ENCODE measurements at regions not wholly inside any gene's neighbourhood (a gene's known extent, or its start where the extent isn't known, plus 50 kb on each side); places are given as distances from the start of the nearest gene placed in this dataset.

GRCh38 chr5:34504967-34505366 lies 151.2 kb upstream of the RAI14 start:
- H4K20me1 ChIP-seq (ENCODE audit: insufficient read depth, low read length) = no peaks in the 10 kb centered on the region
- no peak overlapping the region for H3K4me3 ChIP-seq (ENCODE audit: low read length)
- 0 out of 2 replicates have a peak, but pooled peaks cover 2% of the 10 kb centered on the region for H3K9me3 ChIP-seq (ENCODE audit: insufficient read depth, low read length)
- H3K9ac ChIP-seq (ENCODE audit: low read length) = no peak overlapping the region
- no peak overlapping the region for H2AFZ ChIP-seq (ENCODE audit: low read depth, low read length)
- TF ChIP-seq EZH2phosphoT487 (IDR thresholded peaks at IDR 0.05; ENCODE audit: low read depth) = no peak
- TF ChIP-seq CTCF (IDR thresholded peaks at IDR 0.05; ENCODE audit: low read depth, low read length) = no peak
- peaks cover 42% of the 10 kb centered on the region for H3K4me1 ChIP-seq (ENCODE audit: low read length)
- peaks cover 8% of the 10 kb centered on the region for H3K36me3 ChIP-seq (replicated peaks; ENCODE audit: low read depth, low read length)
- no peak overlapping the region for H3K4me2 ChIP-seq (ENCODE audit: low read length)
- no peaks in the 10 kb centered on the region for H3K79me2 ChIP-seq (ENCODE audit: low read length)
- no peaks in the 10 kb centered on the region for H3K27me3 ChIP-seq (ENCODE audit: low read depth, low read length)
- no peak overlapping the region for H3K27ac ChIP-seq (ENCODE audit: low read length)

GRCh38 chr5:34505731-34506130 lies 150.4 kb upstream of the RAI14 start:
- H3K9me3 ChIP-seq (ENCODE audit: insufficient read depth, low read length) = 0 out of 2 replicates have a peak, but pooled peaks cover 2% of the 10 kb centered on the region
- H3K9ac ChIP-seq (ENCODE audit: low read length) = no peak overlapping the region
- TF ChIP-seq EZH2phosphoT487 (IDR thresholded peaks at IDR 0.05; ENCODE audit: low read depth) = no peak
- TF ChIP-seq CTCF (IDR thresholded peaks at IDR 0.05; ENCODE audit: low read depth, low read length) = no peak
- H3K79me2 ChIP-seq (ENCODE audit: low read length) = no peaks in the 10 kb centered on the region
- peaks cover 8% of the 10 kb centered on the region for H3K36me3 ChIP-seq (replicated peaks; ENCODE audit: low read depth, low read length)
- no peak overlapping the region for H3K4me2 ChIP-seq (ENCODE audit: low read length)
- H3K4me1 ChIP-seq (ENCODE audit: low read length) = peaks cover 38% of the 10 kb centered on the region
- H3K27me3 ChIP-seq (ENCODE audit: low read depth, low read length) = no peaks in the 10 kb centered on the region
- no peaks in the 10 kb centered on the region for H4K20me1 ChIP-seq (ENCODE audit: insufficient read depth, low read length)
- H3K4me3 ChIP-seq (ENCODE audit: low read length) = no peak overlapping the region
- no peak overlapping the region for H3K27ac ChIP-seq (ENCODE audit: low read length)
- H2AFZ ChIP-seq (ENCODE audit: low read depth, low read length) = no peak overlapping the region

GRCh38 chr5:34507933-34508332 lies 148.2 kb upstream of the RAI14 start:
- Histone ChIP-seq H3K27ac (ENCODE audit: low read length) (no peak overlapping the region), H3K4me3 (ENCODE audit: low read length) (no peak overlapping the region), H2AFZ (ENCODE audit: low read depth, low read length) (no peak overlapping the region)

GRCh38 chr5:34509392-34509791 lies 146.7 kb upstream of the RAI14 start:
- TF ChIP-seq EZH2phosphoT487 (IDR thresholded peaks at IDR 0.05; ENCODE audit: low read depth) (no peak), CTCF (IDR thresholded peaks at IDR 0.05; ENCODE audit: low read depth, low read length) (no peak)
- Histone ChIP-seq H3K27me3 (ENCODE audit: low read depth, low read length) (no peaks in the 10 kb centered on the region), H3K4me1 (ENCODE audit: low read length) (peaks cover 26% of the 10 kb centered on the region), H3K9me3 (ENCODE audit: insufficient read depth, low read length) (0 out of 2 replicates have a peak, but pooled peaks cover 2% of the 10 kb centered on the region), H3K9ac (ENCODE audit: low read length) (no peak overlapping the region), H3K79me2 (ENCODE audit: low read length) (no peaks in the 10 kb centered on the region), H4K20me1 (ENCODE audit: insufficient read depth, low read length) (no peaks in the 10 kb centered on the region), H3K4me3 (ENCODE audit: low read length) (no peak overlapping the region), H3K4me2 (ENCODE audit: low read length) (no peak overlapping the region), H3K36me3 (replicated peaks; ENCODE audit: low read depth, low read length) (peaks cover 8% of the 10 kb centered on the region), H3K27ac (ENCODE audit: low read length) (no peak overlapping the region), H2AFZ (ENCODE audit: low read depth, low read length) (no peak overlapping the region)

More at GRCh38 chr5:34507933-34508332, 148.2 kb upstream of the RAI14 start:
- Histone ChIP-seq H3K79me2 (ENCODE audit: low read length) (no peaks in the 10 kb centered on the region), H3K4me2 (ENCODE audit: low read length) (no peak overlapping the region), H3K4me1 (ENCODE audit: low read length) (peaks cover 31% of the 10 kb centered on the region), H3K27me3 (ENCODE audit: low read depth, low read length) (no peaks in the 10 kb centered on the region), H3K36me3 (replicated peaks; ENCODE audit: low read depth, low read length) (peaks cover 8% of the 10 kb centered on the region), H3K9ac (ENCODE audit: low read length) (no peak overlapping the region), H4K20me1 (ENCODE audit: insufficient read depth, low read length) (no peaks in the 10 kb centered on the region), H3K9me3 (ENCODE audit: insufficient read depth, low read length) (0 out of 2 replicates have a peak, but pooled peaks cover 2% of the 10 kb centered on the region)
- TF ChIP-seq CTCF (IDR thresholded peaks at IDR 0.05; ENCODE audit: low read depth, low read length) (no peak), EZH2phosphoT487 (IDR thresholded peaks at IDR 0.05; ENCODE audit: low read depth) (no peak)

Data from OCI-LY3 (cell line).